Ishikawa (cell line): ENCODE measurements at regions not wholly inside any gene's neighbourhood (a gene's known extent, or its start where the extent isn't known, plus 50 kb on each side); places are given as distances from the start of the nearest gene placed in this dataset.

ENCODE experiments used
- CEBPB ChIP-seq: IDR thresholded peaks from 2 replicates; pipeline ENCODE4 v1.6.1; 2012
- CREB1 ChIP-seq: IDR thresholded peaks from 2 replicates; pipeline ENCODE4 v1.6.1; 2012; ENCODE audit warnings: low read depth
- EGR1 ChIP-seq: IDR thresholded peaks from 2 replicates; pipeline ENCODE4 v1.6.1; 2012
- EP300 ChIP-seq: IDR thresholded peaks from 2 replicates; pipeline ENCODE4 v1.6.1; 2012; ENCODE audit warnings: borderline replicate concordance
- FOXM1 ChIP-seq: IDR thresholded peaks from 2 replicates; pipeline ENCODE4 v1.6.1; 2012; ENCODE audit warnings: low read depth, borderline replicate concordance
- NFIC ChIP-seq: IDR thresholded peaks from 2 replicates; pipeline ENCODE4 v1.6.1; 2012
- RAD21 ChIP-seq: IDR thresholded peaks from 2 replicates; pipeline ENCODE4 v1.6.1; 2012; ENCODE audit warnings: low read depth
- TAF1 ChIP-seq: IDR thresholded peaks from 2 replicates; pipeline ENCODE4 v1.6.1; 2012; ENCODE audit warnings: low read depth, mild to moderate bottlenecking
- TCF12 ChIP-seq: IDR thresholded peaks from 2 replicates; pipeline ENCODE4 v1.6.1; 2012; ENCODE audit warnings: low read depth
- TEAD4 ChIP-seq: IDR thresholded peaks from 2 replicates; pipeline ENCODE4 v1.6.1; 2012
- YY1 ChIP-seq: IDR thresholded peaks from 2 replicates; pipeline ENCODE4 v1.6.1; 2012; ENCODE audit warnings: low read depth
- ZBTB7A ChIP-seq: IDR thresholded peaks from 2 replicates; pipeline ENCODE4 v1.6.1; 2012; ENCODE audit warnings: low read depth
- TF ChIP-seq, protein P1 (sequence below): IDR thresholded peaks from 2 replicates; pipeline ENCODE4 v1.6.1; 2012; ENCODE audit warnings: low read depth, mild to moderate bottlenecking
- TF ChIP-seq, protein P2 (sequence below): IDR thresholded peaks from 2 replicates; pipeline ENCODE4 v1.6.1; 2012
- TF ChIP-seq, protein P3 (sequence below): IDR thresholded peaks from 2 replicates; pipeline ENCODE4 v1.6.1; 2012

DNA sequence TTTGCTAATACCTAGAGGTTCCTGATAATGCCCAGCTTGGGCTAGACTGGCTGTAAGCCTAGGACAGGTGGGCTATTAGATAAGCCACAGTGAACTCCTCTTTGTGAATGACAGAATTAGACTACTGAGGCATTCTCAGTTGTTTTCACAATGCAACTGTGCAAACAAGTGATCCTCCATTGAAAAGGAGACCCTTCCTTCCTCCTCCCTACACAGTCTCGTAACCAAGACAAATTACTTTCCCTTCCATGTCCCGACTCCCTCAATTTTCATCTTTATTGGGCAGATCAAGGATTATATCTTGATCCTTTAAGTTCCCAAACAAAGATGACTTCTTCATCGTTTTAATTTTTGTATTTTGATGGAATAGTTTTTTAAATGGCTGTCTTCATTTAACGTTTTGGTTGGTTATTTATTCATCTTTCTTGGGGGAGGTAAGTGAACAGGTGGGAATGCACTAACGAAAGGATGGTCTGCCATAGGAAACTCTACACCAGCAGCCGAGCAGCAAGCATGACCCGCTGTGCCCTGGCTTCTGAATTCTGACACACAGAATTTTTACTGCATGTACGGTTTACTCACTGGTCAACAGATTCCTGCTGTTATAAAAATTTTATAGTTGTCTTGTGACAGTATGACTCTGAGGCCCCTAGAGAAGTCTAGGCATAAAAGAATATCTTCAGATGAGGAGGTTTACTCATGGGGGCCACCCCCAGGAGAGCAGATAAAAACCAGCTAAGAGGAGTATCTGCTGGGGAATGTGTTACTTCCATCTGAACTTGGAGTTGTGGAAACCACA, 137.5 kb upstream of the TUT7 start:
- TF ChIP-seq YY1 (no peak), TCF12 (no peak), EGR1 (no peak), EP300 (no peak), FOXM1 (no peak)

DNA sequence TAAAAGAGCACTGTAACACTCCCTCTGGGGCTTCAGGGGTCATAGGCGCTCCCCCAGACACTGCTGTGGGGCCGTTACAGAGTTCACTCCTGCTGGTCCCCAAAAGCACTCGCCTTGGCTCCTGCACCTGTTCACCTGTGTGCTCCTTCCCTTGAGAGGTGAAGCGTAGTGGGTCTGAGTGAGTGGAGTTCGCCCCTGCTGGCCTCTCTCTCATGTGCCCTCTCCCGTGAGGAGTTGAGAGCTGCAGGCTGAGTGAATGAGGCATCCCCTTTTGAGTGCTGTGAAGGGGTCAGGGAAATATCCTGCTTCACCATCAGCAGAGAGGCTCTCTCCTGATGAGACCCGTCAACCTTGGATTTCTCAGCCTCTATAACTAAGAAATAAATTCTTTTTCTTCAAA, 134.6 kb upstream of the TUT7 start:
- TF ChIP-seq RAD21 (no peak), EP300 (no peak), EGR1 (no peak), FOXM1 (no peak), TEAD4 (no peak), CREB1 (no peak), ZBTB7A (no peak), CEBPB (no peak), TCF12 (no peak), YY1 (no peak), NFIC (no peak), TAF1 (no peak)
- TF ChIP-seq, protein P1, sequence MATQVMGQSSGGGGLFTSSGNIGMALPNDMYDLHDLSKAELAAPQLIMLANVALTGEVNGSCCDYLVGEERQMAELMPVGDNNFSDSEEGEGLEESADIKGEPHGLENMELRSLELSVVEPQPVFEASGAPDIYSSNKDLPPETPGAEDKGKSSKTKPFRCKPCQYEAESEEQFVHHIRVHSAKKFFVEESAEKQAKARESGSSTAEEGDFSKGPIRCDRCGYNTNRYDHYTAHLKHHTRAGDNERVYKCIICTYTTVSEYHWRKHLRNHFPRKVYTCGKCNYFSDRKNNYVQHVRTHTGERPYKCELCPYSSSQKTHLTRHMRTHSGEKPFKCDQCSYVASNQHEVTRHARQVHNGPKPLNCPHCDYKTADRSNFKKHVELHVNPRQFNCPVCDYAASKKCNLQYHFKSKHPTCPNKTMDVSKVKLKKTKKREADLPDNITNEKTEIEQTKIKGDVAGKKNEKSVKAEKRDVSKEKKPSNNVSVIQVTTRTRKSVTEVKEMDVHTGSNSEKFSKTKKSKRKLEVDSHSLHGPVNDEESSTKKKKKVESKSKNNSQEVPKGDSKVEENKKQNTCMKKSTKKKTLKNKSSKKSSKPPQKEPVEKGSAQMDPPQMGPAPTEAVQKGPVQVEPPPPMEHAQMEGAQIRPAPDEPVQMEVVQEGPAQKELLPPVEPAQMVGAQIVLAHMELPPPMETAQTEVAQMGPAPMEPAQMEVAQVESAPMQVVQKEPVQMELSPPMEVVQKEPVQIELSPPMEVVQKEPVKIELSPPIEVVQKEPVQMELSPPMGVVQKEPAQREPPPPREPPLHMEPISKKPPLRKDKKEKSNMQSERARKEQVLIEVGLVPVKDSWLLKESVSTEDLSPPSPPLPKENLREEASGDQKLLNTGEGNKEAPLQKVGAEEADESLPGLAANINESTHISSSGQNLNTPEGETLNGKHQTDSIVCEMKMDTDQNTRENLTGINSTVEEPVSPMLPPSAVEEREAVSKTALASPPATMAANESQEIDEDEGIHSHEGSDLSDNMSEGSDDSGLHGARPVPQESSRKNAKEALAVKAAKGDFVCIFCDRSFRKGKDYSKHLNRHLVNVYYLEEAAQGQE = no peak
- TF ChIP-seq, protein P2, sequence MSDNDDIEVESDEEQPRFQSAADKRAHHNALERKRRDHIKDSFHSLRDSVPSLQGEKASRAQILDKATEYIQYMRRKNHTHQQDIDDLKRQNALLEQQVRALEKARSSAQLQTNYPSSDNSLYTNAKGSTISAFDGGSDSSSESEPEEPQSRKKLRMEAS = no peak
- TF ChIP-seq, protein P3, sequence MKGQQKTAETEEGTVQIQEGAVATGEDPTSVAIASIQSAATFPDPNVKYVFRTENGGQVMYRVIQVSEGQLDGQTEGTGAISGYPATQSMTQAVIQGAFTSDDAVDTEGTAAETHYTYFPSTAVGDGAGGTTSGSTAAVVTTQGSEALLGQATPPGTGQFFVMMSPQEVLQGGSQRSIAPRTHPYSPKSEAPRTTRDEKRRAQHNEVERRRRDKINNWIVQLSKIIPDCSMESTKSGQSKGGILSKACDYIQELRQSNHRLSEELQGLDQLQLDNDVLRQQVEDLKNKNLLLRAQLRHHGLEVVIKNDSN = no peak

DNA sequence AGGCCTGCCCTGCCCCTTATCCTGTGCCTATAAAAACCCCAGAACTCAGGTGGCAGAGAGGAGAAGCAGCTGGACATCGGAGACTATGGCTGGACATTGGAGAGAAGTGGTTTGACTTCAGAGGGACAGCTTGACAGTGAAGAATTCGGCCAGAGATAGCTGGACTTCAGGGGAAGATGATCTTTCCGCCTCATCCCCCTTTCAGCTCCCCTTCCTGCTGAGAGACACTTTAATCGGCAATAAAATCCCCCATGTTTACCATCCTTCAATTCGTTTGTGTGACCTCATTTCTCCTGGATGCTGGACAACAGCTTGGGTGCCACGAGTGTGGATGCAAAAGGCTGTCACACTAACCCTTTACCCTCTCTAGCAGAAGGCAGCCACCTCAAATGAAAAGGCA, 134.1 kb upstream of the TUT7 start:
- no peak for TF ChIP-seq FOXM1
- no peak for TF ChIP-seq ZBTB7A
- no peak for TF ChIP-seq NFIC
- TF ChIP-seq, protein P2 = no peak
- TF ChIP-seq EP300 = no peak
- TF ChIP-seq RAD21 = no peak
- TF ChIP-seq TCF12 = no peak
- no peak for TF ChIP-seq CEBPB

GRCh38 chr9:86487838-86488233, 133.6 kb upstream of the TUT7 start:
- no peak for TF ChIP-seq YY1
- TF ChIP-seq TCF12 = no peak
- TF ChIP-seq CEBPB = no peak
- TF ChIP-seq, protein P3 = no peak
- no peak for TF ChIP-seq EGR1
- no peak for TF ChIP-seq FOXM1
- TF ChIP-seq RAD21 = no peak
- TF ChIP-seq, protein P1 = no peak
- no peak for TF ChIP-seq CREB1
- TF ChIP-seq NFIC = no peak
- no peak for TF ChIP-seq TAF1
- TF ChIP-seq, protein P2 = no peak
- TF ChIP-seq ZBTB7A = no peak
- no peak for TF ChIP-seq TEAD4
- no peak for TF ChIP-seq EP300

DNA sequence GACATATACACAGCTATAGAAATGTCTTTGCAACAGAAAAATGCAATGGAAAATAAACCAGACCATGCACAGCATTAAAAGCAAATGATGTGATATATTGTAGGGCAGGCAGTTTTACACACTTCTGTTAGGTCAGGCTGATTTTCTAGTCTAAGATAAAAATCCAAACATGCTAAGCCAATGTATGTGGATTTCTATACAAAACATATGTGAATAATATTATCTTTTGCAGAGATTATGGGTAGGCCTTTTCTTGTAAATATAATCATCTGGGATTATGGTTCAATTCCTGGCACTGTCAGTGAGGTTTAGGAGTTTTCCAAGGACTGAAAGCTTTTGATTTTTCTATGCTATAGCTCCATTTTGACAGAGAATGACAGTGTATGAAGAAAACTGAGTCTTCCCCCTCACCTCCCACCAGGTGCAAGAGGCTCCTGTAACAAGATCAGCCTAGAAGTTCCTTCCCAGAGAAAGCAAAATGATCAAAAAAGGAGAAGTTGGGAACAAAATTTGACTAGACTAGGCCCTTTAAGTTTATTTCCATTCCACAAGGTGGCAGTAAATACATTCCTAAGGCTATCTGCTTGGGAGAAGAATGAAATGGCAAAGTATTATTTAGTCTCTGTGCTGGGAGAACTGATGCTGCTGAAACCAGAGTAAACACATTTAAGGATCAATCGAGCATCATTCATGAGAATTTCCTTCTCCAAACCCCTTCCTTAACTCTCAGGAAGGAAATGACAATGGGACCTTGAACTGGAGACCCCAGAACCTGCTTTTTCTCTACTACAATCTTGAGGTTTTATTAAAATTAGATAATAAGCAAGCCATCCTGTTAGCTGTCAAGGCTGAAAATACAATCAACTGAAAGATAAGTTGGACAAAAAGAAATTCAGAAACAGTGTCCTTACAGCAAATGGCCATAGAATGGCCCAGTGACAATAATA, 133.0 kb upstream of the TUT7 start:
- TF ChIP-seq TEAD4 (no peak), RAD21 (peak; percentile 64), CEBPB (no peak)
